ENCODE measurements at regions not wholly inside any gene's neighbourhood (a gene's known extent, or its start where the extent isn't known, plus 50 kb on each side); places are given as distances from the start of the nearest gene placed in this dataset.
A peak's percentile ranks its signal among the peaks of the same experiment; 100 is the strongest.

- intact Hi-C loops (cut with DNase I), result loop anchor here (5.0 kb wide), 1 partner anchor 35 kb away; no protein-coding TSS in a partner anchor
- DNase-seq, result peak in 3 of 10 donors; percentile 4 to 47 (median 20)
Observed at GRCh38 chr5:101942321-101942882, 353.7 kb downstream of the SLCO4C1 start.

GRCh38 chr5:101937041-101937440 lies 359.0 kb downstream of the SLCO4C1 start:
- intact Hi-C loops (cut with DNase I), result no loop called here
- DNase-seq, result no peak

DNA sequence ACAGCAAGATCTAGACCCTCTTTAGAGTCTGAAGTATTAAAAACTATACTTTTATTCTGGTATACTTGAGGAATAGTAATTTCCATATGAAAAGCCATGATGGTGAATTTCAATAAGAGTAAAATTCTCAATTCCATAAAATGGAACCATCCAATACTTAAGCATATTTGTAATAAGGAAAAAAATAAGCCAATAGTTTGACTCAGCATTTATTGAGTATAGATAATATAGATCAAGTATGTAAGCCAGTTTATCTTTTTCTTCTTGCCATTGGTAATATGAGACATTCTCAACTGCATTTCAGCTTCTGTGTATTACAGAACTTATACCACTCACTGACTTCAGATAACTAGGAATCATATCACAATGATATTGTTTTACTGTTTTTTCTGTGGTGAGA lies 361.0 kb downstream of the SLCO4C1 start:
- intact Hi-C loops (cut with DNase I), result no loop called here
- DNase-seq, result no peak

- intact Hi-C loops (cut with DNase I), result no loop called here
- no peak for DNase-seq
Observed at GRCh38 chr5:101932599-101932998, 363.5 kb downstream of the SLCO4C1 start.

- intact Hi-C loops (cut with DNase I), result no loop called here
- DNase-seq, result no peak
Observed at GRCh38 chr5:101929628-101930027, 366.5 kb downstream of the SLCO4C1 start.

DNA sequence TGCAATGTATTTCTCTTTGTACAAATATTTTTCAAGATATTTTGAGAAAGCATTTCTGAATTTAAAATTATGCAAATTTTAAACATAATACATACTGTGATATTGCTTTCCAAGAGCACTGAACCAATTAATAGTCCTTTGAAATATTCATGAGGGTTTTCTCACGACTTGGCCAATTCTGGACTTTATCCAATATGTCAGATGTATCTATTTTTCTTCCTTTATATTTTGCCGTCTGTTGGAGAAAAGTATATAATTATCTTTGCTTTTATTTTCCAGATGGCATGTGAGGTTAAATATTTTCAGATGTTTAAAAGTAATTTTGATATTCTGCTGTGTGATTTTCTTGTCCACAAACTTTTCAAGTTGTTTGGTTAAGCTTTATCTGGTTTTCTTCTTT lies 378.9 kb downstream of the SLCO4C1 start:
- no peak for DNase-seq
- intact Hi-C loops (cut with DNase I), result no loop called here

GRCh38 chr5:101915554-101915953 lies 380.5 kb downstream of the SLCO4C1 start:
- intact Hi-C loops (cut with DNase I), result no loop called here

GRCh38 chr5:101904736-101905135 lies 391.3 kb downstream of the SLCO4C1 start:
- intact Hi-C loops (cut with DNase I), result no loop called here
- no peak for DNase-seq

More at GRCh38 chr5:101915554-101915953, 380.5 kb downstream of the SLCO4C1 start:
- no peak for DNase-seq

GRCh38 chr5:101897914-101898313 lies 398.2 kb downstream of the SLCO4C1 start:
- no peak for DNase-seq
- intact Hi-C loops (cut with DNase I), result no loop called here

- intact Hi-C loops (cut with DNase I), result no loop called here
Observed at GRCh38 chr5:101894985-101895384, 401.1 kb downstream of the SLCO4C1 start.

GRCh38 chr5:101878190-101878589 lies 417.9 kb downstream of the SLCO4C1 start:
- DNase-seq, result no peak
- intact Hi-C loops (cut with DNase I), result no loop called here

More at GRCh38 chr5:101894985-101895384, 401.1 kb downstream of the SLCO4C1 start:
- no peak for DNase-seq

GRCh38 chr5:101877451-101877850 lies 418.6 kb downstream of the SLCO4C1 start:
- DNase-seq, result no peak
- intact Hi-C loops (cut with DNase I), result no loop called here

- intact Hi-C loops (cut with DNase I), result no loop called here
- no peak for DNase-seq
Observed at GRCh38 chr5:101866473-101866872, 429.6 kb downstream of the SLCO4C1 start.

GRCh38 chr5:101860563-101860962 lies 435.5 kb downstream of the SLCO4C1 start:
- intact Hi-C loops (cut with DNase I), result no loop called here
- peak in 1 of 10 donors; percentile 46 for DNase-seq

GRCh38 chr5:101860145-101860544 lies 435.9 kb downstream of the SLCO4C1 start:
- DNase-seq, result peak in 2 of 10 donors; percentile 28 to 44
- intact Hi-C loops (cut with DNase I), result no loop called here

- intact Hi-C loops (cut with DNase I), result no loop called here
- no peak for DNase-seq
Observed at GRCh38 chr5:101846496-101846895, 449.6 kb downstream of the SLCO4C1 start.

GRCh38 chr5:101843055-101843454 lies 453.0 kb downstream of the SLCO4C1 start:
- DNase-seq, result no peak
- intact Hi-C loops (cut with DNase I), result no loop called here

- no peak for DNase-seq
- intact Hi-C loops (cut with DNase I), result no loop called here
Observed at GRCh38 chr5:101838435-101838834, 457.6 kb downstream of the SLCO4C1 start.

DNA sequence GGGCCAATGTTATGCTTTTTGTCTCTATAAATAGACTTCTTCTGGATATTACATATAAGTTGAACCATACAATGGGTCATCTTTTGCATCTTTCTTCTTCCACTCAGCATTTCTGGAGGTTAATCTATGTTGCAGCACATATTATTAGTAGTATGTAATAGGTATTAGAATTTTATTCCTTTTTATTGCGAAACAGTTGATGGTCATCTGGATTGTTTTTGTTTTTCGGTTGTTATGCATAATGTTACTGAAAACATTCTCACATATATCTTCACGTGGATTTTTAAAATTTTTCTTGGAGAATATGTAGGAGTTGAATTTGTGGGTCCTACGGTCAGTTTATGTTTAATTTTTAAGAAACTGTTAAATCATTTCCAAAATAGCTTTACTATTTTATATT lies 466.8 kb downstream of the SLCO4C1 start:
- intact Hi-C loops (cut with DNase I), result no loop called here
- no peak for DNase-seq

DNA sequence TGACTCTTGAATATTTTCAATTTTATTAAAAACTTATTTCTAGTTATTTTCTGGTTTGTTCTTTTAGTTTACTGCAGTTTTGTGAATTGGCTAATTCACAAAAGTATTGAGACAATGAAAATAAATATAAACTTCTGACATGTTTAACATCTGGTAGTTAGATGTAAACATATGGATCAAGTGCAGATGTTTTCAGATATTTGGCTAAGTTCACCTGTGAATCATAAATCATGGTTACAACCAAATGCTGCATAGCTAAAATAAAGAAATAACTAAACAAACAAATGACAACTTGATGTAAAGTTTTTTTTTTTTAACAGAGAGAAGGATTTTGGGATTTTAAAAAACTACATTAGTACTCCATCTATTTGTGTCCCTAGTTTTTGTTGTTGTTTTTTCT lies 484.6 kb downstream of the SLCO4C1 start:
- intact Hi-C loops (cut with DNase I), result no loop called here
- DNase-seq, result no peak

DNA sequence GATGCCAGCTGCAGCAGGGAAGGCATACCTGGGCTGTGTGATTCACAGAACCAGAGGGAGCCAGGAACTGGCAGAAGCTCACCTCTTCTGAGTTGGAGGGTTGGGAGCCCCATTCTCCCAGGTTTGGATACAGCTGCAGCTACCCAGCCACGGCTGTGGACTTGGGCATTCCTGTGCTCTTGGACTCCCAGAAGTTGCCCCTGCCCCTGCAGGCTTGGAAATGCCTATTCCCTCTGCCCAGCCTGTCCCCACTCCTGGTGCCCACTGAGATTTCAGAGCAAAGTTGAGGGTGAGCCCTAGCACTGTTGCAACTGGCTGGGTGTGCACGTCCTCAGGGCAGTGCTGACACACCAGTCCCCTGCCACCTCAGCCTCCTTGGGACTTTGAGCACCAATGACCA lies 489.7 kb downstream of the SLCO4C1 start:
- intact Hi-C loops (cut with DNase I), result no loop called here
- DNase-seq, result peak in 1 of 10 donors; percentile 57

- intact Hi-C loops (cut with DNase I), result no loop called here
Observed at GRCh38 chr5:101796427-101796826, 499.7 kb downstream of the SLCO4C1 start.

DNA sequence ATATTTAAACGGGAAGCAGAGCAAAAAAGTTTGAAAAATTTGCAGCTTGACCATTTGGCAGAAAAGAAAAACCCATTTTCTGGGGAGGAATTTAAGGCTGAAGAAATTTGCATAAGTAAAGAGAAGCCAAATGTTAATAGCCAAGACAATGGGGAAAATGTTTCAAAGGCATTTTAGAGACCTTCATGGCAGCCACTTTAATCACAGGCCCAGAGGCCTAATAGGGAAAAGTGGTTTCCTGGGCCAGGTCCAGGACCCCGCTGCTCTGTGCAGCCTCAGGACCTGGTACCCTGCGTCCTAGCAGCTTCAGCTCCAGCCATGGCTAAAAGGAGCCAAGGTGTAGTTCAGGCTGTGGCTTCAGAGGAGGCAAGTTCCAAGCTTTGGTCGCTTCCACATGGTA lies 507.3 kb downstream of the SLCO4C1 start:
- peak in 1 of 10 donors; percentile 34 for DNase-seq
- intact Hi-C loops (cut with DNase I), result no loop called here

More at GRCh38 chr5:101796427-101796826, 499.7 kb downstream of the SLCO4C1 start:
- no peak for DNase-seq
